Muscle layer of colon (tissue), 2 donors: ENCODE measurements at regions not wholly inside any gene's neighbourhood (a gene's known extent, or its start where the extent isn't known, plus 50 kb on each side); places are given as distances from the start of the nearest gene placed in this dataset.
A peak's percentile ranks its signal among the peaks of the same experiment; 100 is the strongest.
"Not testable (repeated sequence)": the region's sequence is repeated elsewhere in the genome, so short reads cannot be mapped to it uniquely, and the experiment has no call there.

Source experiments
- H3K27ac ChIP-seq: one replicate; pipeline ENCODE4 v1.7.0; 2013; ENCODE audit warnings: low read depth, mild to moderate bottlenecking, low read length, moderate library complexity
- H3K27me3 ChIP-seq, 2 donors: one replicate each; pipeline ENCODE4 v1.7.0; 2013; ENCODE audit warnings: low read length in 2 of 2, mild to moderate bottlenecking in 2 of 2; ENCODE audit not compliant: insufficient read depth in 2 of 2, control insufficient read depth in 1 of 2
- H3K36me3 ChIP-seq: one replicate; pipeline ENCODE4 v1.7.0; 2013; ENCODE audit warnings: mild to moderate bottlenecking, low read length; ENCODE audit not compliant: insufficient read depth
- H3K4me1 ChIP-seq: one replicate; pipeline ENCODE4 v1.7.0; 2013; ENCODE audit warnings: mild to moderate bottlenecking, low read length; ENCODE audit not compliant: insufficient read depth
- H3K4me3 ChIP-seq, 2 donors: one replicate each; pipeline ENCODE4 v1.7.0; 2013; ENCODE audit warnings: low read length in 2 of 2, low read depth in 1 of 2, mild to moderate bottlenecking in 1 of 2, moderate library complexity in 1 of 2
- H3K9ac ChIP-seq: one replicate; pipeline ENCODE4 v1.7.0; 2013; ENCODE audit warnings: low read length
- H3K9me3 ChIP-seq: one replicate; pipeline ENCODE4 v1.7.0; 2013; ENCODE audit warnings: mild to moderate bottlenecking, low read length
- donor health status: abdominal sarcoma.
- donor health status: Adenocarcinoma of cecum.

- Histone ChIP-seq H3K9me3 (no peaks in the 10 kb centered on the region), H3K4me1 (no peaks in the 10 kb centered on the region), H3K36me3 (no peaks in the 10 kb centered on the region), H3K27me3 (no peaks in the 10 kb centered on the region), H3K4me3 (no peak overlapping the region), H3K27ac (no peak overlapping the region), H3K9ac (no peak overlapping the region)
Measured at GRCh38 chr17:70699408-70699807, 530.1 kb downstream of the KCNJ2 start.

- no peaks in the 10 kb centered on the region for H3K27me3 ChIP-seq
- H3K27ac ChIP-seq, result no peak overlapping the region
- H3K4me3 ChIP-seq, result no peak overlapping the region
- no peak overlapping the region for H3K9ac ChIP-seq
- H3K4me1 ChIP-seq, result no peaks in the 10 kb centered on the region
- H3K9me3 ChIP-seq, result no peaks in the 10 kb centered on the region
- no peaks in the 10 kb centered on the region for H3K36me3 ChIP-seq
Measured at GRCh38 chr17:70702683-70703255, 533.4 kb downstream of the KCNJ2 start.

GRCh38 chr17:70709596-70709995 lies 540.3 kb downstream of the KCNJ2 start:
- no peak overlapping the region for H3K4me3 ChIP-seq
- H3K27me3 ChIP-seq, result no peaks in the 10 kb centered on the region
- H3K27ac ChIP-seq, result peak overlapping the region; percentile 19
- no peaks in the 10 kb centered on the region for H3K9me3 ChIP-seq
- H3K9ac ChIP-seq, result no peak overlapping the region
- peaks cover 8% of the 10 kb centered on the region for H3K4me1 ChIP-seq
- no peaks in the 10 kb centered on the region for H3K36me3 ChIP-seq

- Histone ChIP-seq H3K9me3 (no peaks in the 10 kb centered on the region), H3K36me3 (no peaks in the 10 kb centered on the region), H3K9ac (no peak overlapping the region), H3K27me3 (no peaks in the 10 kb centered on the region), H3K27ac (no peak overlapping the region), H3K4me1 (peaks cover 7% of the 10 kb centered on the region), H3K4me3 (no peak overlapping the region)
Measured at GRCh38 chr17:70713694-70714093, 544.4 kb downstream of the KCNJ2 start.

- H3K9ac ChIP-seq, result no peak overlapping the region
- H3K4me1 ChIP-seq, result no peaks in the 10 kb centered on the region
Measured at GRCh38 chr17:70716551-70716950, 547.2 kb downstream of the KCNJ2 start.

GRCh38 chr17:70717042-70717441 lies 547.7 kb downstream of the KCNJ2 start:
- Histone ChIP-seq H3K4me3 (no peak overlapping the region), H3K4me1 (no peaks in the 10 kb centered on the region), H3K27ac (no peak overlapping the region), H3K27me3 (no peaks in the 10 kb centered on the region), H3K36me3 (no peaks in the 10 kb centered on the region), H3K9ac (no peak overlapping the region), H3K9me3 (no peaks in the 10 kb centered on the region)

More at GRCh38 chr17:70716551-70716950, 547.2 kb downstream of the KCNJ2 start:
- H3K36me3 ChIP-seq, result no peaks in the 10 kb centered on the region
- no peaks in the 10 kb centered on the region for H3K9me3 ChIP-seq
- H3K27me3 ChIP-seq, result no peaks in the 10 kb centered on the region
- H3K4me3 ChIP-seq, result no peak overlapping the region
- H3K27ac ChIP-seq, result no peak overlapping the region

GRCh38 chr17:70736375-70736957 lies 567.1 kb downstream of the KCNJ2 start:
- Histone ChIP-seq H3K4me1 (peaks cover 18% of the 10 kb centered on the region), H3K27me3 (no peaks in the 10 kb centered on the region), H3K4me3 (no peak overlapping the region), H3K9ac (no peak overlapping the region), H3K9me3 (no peaks in the 10 kb centered on the region), H3K36me3 (no peaks in the 10 kb centered on the region), H3K27ac (no peak overlapping the region)

- no peaks in the 10 kb centered on the region for H3K36me3 ChIP-seq
- no peak overlapping the region for H3K27ac ChIP-seq
- peaks cover 18% of the 10 kb centered on the region for H3K4me1 ChIP-seq
- H3K9me3 ChIP-seq, result no peaks in the 10 kb centered on the region
- H3K27me3 ChIP-seq, result no peaks in the 10 kb centered on the region
- no peak overlapping the region for H3K4me3 ChIP-seq
- no peak overlapping the region for H3K9ac ChIP-seq
Measured at GRCh38 chr17:70739065-70739464, 569.7 kb downstream of the KCNJ2 start.

- not testable (repeated sequence) for H3K27me3 ChIP-seq, H3K9me3 ChIP-seq, H3K27ac ChIP-seq, H3K9ac ChIP-seq, H3K36me3 ChIP-seq, H3K4me1 ChIP-seq, H3K4me3 ChIP-seq
Measured at GRCh38 chr17:70746574-70746973, 577.2 kb downstream of the KCNJ2 start.

- Histone ChIP-seq H3K4me1 (no peaks in the 10 kb centered on the region), H3K9me3 (no peaks in the 10 kb centered on the region), H3K36me3 (no peaks in the 10 kb centered on the region), H3K9ac (no peak overlapping the region), H3K4me3 (no peak overlapping the region), H3K27me3 (no peaks in the 10 kb centered on the region), H3K27ac (no peak overlapping the region)
Measured at GRCh38 chr17:70750983-70751382, 581.7 kb downstream of the KCNJ2 start.

- H3K9ac ChIP-seq, H3K9me3 ChIP-seq, H3K27me3 ChIP-seq, H3K27ac ChIP-seq, H3K4me3 ChIP-seq, H3K4me1 ChIP-seq, H3K36me3 ChIP-seq: not testable (repeated sequence)
Measured at GRCh38 chr17:70752461-70752860, 583.1 kb downstream of the KCNJ2 start.

- no peak overlapping the region for H3K9ac ChIP-seq
- no peaks in the 10 kb centered on the region for H3K27me3 ChIP-seq
- no peaks in the 10 kb centered on the region for H3K36me3 ChIP-seq
- no peak overlapping the region for H3K4me3 ChIP-seq
- no peaks in the 10 kb centered on the region for H3K9me3 ChIP-seq
- H3K4me1 ChIP-seq, result no peaks in the 10 kb centered on the region
- H3K27ac ChIP-seq, result no peak overlapping the region
Measured at GRCh38 chr17:70752966-70753467, 583.7 kb downstream of the KCNJ2 start.
